Brain pericyte (primary cell): ENCODE measurements at regions not wholly inside any gene's neighbourhood (a gene's known extent, or its start where the extent isn't known, plus 50 kb on each side); places are given as distances from the start of the nearest gene placed in this dataset.

Experiments used
- DNase-seq: peaks from one replicate; pipeline ENCODE4 v3.0.0-alpha.2; 2012; ENCODE audit warnings: low read depth, low spot score

- no peak for DNase-seq
Measured at GRCh38 chr6:113540466-113540865, 316.7 kb upstream of the MARCKS start.

DNA sequence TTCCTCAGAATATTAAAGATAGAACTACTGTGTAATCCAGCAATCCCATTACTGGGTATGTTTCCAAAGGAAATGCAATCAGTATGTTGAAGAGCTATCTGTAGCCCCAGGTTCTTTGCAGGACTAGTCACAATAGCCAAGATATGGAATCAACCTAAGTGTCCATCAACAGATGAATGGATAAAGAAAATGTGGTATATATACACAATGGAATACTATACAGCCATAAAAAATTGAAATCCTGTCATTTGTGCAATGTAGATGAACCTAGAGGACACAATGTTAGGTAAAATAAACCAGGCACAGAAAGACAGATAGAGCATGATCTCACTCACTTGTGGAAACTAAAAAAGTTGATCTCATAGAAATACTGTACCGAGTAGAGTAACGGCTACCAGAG is 306.0 kb upstream of the MARCKS start:
- no peak for DNase-seq

- no peak for DNase-seq
Measured at GRCh38 chr6:113556775-113557174, 300.4 kb upstream of the MARCKS start.

DNA sequence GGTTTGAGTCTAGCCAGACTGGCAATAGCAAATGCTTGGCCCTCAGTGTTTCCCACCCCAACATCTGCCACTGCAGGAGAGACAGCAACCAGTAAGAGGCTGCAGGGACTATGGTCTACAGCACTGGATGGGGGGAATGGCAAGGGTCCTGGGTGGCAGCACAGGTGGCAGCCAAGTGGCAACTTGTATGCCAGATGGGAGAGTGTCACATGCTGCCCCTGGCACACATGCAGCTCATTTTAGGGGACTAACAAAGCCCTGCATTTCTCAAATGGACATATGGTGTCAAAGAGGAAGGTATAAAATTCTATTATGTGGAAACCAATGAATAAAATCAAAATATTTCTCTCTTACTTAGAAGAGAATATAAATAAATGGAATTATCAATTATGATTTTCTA is 298.7 kb upstream of the MARCKS start:
- DNase-seq: no peak

DNA sequence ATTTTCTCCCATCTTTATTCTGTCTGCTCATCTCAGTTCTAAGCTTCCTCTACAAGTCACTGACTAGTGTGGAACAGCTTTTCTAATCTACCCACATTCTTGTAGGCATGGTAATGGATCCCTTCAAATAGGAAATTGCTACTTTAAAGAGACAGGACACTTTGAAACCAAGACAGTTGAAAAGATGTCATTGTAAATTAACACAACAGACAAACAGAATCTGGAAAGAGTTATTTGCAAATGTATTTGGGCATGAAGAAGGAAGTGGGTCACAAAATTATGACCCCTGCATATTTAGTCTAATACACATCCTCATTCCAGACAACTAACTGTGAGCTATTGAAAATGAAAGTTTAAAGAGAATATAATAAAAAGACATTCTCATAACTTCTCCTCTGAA is 298.2 kb upstream of the MARCKS start:
- DNase-seq: no peak

DNA sequence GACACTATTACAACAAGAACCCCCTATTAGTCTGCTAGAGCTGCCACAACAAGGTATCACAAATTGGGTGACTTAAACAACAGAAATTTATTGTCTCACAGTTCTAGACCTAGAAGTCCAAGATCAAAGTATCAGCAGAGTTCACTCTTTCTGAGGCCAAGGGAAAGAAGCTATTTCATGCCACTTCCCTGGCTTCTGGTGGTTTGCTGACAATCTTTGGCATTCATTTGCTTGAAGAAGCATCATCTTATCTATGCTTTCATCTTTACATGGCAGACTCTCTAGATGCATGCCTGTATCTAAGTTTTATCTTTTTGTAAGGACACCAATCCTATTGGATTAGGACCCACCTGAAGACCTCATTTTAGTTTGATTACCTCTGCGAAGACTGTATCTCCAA is 296.8 kb upstream of the MARCKS start:
- DNase-seq: no peak

GRCh38 chr6:113560908-113561307 is 296.2 kb upstream of the MARCKS start:
- DNase-seq: no peak

DNA sequence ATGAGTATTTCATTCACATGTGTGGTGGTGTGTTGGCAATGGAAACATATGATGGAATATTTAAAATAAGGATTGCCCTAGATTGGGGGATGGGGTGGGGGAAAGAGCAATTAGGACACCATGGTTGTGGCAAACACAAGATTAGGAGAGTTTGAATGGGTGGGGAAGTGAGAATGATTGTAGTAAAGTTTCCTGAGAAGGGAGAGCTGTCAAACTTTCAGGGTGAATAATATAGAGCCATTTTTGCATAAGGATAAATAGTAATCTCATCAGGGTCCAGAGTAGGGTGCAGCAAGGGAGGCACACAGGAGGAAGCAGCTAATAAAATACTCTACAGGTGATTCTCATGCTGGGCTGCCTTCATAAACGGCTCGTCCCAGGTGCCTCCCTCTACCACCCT is 294.9 kb upstream of the MARCKS start:
- no peak for DNase-seq

DNA sequence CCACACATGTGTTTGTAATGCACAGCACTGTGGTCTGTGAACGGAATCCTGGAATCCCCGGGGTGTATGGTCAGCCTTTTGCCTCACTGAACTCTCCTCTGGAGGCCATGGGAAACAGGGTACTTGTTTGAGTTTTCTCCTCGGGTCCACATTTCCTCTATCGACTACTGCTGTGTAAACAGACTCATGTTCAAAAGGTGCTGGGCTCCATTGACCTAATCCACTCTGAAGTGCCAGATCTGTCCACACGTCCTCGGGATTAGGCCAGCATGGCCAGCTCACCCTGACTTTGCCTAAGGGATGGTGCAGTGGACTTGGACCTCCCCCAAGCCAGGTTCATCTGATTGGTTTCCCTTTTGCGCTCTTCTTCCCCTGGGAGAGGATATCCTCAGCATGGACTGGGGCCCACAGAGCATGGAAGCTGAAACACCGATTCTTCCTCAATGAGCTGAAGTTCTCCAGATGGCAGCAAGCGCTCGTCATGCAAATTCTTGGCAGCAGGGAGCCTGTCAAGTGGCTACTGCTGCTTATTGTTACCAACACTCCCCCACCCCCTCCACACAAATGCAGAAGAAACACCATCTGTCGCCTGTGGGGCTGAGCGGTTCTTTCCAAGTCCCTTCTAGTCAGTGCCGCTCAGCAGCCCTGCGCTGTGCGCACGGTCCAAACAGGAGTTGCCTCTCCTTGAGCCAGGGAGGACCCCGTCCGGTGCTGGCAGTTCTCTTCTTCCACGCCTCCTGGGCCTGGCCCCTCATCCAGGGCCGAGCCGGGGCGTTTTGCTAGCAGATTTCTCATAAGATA is 292.6 kb upstream of the MARCKS start:
- DNase-seq: peak; percentile 93

DNA sequence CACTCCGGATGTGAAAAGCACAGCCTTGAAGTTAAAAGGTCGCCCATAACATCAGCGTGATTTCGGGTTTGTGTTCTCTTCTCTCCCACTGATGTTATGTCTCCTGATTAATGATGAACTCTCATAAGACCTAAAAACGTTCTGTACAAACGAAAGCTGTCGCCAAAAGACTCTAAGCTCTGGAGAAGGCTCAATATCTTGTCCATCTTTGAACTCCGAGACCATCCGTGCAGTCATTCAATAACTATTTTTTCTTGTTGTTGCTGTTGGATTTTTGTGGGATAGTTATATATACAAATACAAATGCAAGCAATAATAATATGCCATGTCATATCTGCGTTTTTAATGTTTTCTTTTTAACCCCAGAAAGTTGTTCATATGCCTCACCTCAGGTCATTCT is 291.8 kb upstream of the MARCKS start:
- DNase-seq: no peak

- no peak for DNase-seq
Measured at GRCh38 chr6:113570161-113570560, 287.0 kb upstream of the MARCKS start.

DNA sequence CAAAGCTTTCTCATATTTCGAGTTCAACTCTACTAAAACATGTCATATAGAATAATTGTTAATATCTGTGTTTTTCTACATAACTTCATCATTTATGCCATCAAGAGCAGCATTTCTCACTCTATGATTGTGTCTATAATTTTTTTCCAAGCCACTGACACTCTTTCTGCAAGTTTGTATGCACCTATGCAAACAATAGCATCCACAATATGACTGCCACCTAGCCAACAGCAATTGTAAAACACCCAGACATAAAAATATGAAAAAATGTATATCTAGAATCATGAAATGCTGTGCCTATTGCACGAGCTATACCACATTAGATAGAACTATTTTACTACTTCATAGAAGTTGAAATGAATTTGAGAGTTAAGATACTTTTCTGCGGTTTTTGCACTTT is 286.5 kb upstream of the MARCKS start:
- no peak for DNase-seq

DNA sequence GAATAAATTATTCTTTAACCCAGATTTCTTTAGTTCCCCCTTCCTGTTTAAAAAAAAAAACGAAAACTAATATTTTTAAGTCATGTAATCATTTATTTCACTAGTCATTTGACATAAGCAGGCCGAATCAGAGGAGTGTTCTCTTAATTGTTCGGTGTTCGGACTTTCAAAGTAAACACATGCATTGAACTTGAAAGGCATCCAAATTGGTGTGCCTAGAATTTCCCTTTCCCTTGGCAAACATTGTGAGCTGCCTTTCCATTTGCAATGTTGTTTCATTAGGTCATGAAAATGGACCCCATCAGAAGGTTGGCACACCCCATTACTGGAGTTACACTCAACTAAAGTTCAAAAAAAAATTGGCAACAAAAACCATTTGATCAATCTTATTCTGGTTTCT is 283.0 kb upstream of the MARCKS start:
- no peak for DNase-seq

DNA sequence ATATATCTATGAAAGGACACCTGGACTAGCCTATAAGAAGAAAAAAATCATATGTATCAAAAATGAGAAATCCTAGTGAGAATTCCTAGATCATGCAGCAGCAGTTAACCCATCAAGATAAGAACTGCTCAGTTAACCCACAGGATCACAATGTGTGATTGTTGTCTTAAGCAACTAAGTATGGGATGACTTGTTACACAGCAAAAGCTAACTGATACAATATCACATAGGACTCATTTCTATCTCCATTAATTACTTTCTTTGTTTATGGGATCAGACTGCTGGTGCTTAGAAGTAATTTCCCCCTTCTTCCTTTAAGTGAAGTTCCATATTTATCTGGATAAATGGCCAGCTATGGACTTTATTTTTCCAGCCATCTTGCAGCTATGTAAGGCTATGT is 280.8 kb upstream of the MARCKS start:
- no peak for DNase-seq

GRCh38 chr6:113578691-113579090 is 278.5 kb upstream of the MARCKS start:
- DNase-seq: no peak

DNA sequence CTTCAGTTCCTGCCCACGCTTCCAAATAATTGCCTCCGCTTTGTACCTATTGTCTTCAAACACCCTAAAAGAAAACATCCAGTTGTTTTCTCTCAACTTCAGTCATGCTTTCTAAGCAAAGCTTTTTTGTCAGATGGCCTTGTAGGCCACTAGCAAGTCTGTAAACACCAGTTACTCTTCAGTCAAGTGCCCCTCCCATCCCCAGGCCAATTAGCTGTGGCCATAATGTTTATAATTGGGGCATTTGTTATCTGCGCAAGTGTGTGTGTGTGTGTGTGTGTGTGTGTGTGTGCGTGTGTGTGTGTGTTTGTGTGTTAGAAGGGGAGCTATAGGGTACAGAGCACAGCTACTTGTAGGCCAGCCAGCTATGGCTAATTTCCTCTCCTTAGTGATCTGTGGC is 272.4 kb upstream of the MARCKS start:
- DNase-seq: no peak

DNA sequence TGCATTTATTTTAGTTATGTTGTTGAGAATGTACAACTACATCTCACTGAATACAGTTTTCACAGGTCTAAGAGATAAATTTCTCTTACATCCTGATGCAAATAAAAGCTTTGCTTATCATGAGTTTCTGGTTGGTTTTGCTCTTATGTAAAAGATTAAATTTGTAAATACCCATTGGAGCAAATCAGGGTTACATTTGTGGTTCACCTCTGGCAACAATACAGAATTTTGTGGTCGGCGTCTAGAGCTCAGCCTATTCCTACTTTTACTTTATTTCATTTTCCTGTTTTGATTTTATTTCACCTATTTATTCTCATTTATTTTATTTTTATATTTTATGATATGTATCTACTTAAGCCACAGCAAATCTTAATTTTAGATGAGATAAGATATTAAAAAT is 271.9 kb upstream of the MARCKS start:
- no peak for DNase-seq

- DNase-seq: no peak
Measured at GRCh38 chr6:113586413-113587077, 270.6 kb upstream of the MARCKS start.

DNA sequence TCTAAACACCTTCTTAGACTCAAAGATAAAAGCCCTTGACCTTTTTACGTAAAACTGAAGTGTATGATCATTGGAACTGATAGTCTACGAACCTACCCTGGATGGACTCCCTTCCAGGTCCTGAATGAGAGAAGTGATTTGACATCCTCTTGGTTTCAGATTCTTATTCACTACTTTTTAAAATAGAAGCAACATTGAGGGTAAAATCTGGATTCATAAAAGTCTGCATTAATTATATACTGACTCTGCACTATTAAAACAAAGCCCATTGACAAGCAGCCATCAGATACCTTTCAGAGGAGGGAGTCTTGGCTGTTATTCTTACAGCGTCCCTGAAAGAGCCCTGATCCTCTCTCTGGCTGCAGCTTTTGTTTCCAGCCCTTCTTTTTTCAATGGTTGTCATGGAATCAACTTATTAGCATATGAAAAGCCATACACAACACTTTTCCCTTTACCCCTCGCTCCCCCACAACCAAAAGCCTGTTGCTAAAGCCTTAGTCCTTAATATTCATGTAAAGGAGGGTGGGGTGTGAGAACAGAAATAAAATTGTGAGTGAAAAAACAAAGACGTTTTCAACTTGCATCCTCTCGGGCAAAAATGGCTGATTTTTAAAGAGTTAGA is 270.0 kb upstream of the MARCKS start:
- no peak for DNase-seq

DNA sequence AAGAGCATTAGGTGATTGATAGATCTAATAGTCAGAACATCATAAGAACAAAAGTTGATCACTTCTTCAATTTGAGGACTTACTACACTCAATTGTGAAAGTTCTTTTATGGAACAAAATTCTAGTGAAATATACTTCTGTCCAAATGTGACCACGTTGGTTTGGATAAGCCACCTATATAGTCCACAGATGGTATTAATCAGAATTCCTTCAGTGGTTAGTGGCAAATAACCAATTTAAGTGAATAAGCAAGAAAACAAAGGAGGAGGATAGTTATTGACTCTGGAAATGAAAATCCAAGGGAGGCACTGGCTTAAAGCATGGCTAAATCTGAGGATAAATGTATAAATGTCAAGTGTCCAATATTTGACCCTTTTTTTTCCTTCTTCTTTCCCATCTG is 268.5 kb upstream of the MARCKS start:
- DNase-seq: no peak

DNA sequence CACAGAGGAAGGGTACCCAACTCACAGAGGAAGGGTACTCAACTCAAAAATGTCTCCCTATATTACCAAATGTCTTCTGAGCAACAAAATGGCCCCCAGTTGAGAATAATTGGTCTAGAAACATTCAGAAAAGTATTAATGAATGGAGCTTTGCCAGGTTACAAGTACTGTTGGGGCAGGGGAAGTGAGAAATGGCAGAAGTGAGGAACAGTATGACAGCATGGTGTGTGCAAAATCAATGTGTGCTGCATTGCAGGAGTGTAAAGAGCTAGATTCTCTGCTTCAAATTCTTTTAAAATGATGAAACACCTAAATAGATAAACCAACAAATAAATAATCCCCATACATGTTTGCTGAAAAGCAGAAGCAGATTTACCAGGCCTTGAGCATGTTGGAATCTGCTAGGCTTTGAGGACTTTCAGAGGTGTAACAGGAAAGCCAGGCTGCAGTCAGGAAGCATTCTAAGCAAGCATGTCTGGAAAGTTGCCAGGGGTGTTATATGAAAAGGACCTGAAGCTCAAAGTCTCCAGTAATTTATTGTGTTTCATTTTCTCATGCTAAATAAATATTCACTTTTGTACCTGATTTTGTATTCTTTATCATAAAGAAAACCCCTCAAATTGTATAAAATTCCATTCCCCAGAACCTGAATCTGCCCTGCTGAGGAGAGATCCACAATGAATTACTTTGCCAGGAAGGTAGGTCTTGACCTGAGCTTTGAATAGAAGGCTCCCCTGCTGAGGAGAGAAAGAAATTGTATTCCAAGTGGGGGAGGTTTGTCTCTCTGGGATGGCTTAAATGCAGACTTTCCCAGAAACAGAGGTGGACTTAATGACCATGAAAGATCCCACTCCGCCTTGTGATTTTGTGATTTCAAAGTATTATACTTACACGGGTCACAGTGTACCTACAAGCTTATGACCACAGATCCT is 265.0 kb upstream of the MARCKS start:
- DNase-seq: no peak

- no peak for DNase-seq
Measured at GRCh38 chr6:113594726-113595125, 262.4 kb upstream of the MARCKS start.
